ENCODE measurements at regions not wholly inside any gene's neighbourhood (a gene's known extent, or its start where the extent isn't known, plus 50 kb on each side); places are given as distances from the start of the nearest gene placed in this dataset.

DNA sequence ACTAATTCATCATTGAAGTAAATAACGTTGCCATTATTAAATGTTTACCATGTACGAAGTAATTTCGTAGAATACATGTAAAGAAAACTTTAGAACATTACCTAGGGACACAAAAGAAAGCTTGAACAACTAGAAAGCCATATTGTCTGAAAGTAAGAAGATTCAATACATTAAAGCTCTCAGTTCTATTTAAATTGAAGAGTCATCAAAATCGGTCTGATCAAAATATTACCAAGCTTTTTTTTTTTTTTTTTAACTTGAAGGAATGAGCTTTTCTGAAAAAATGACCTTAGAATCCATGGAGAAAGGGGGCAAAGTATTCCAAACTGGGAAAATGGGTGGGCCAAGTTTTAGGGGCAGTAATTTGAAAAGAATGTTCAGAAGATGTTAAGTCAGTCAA, 300.8 kb downstream of the GPD2 start:
- Histone ChIP-seq H3K9ac (ENCODE audit: insufficient read depth, low read length) (no peak overlapping the region), H3K4me2 (ENCODE audit: extremely low read depth, insufficient read depth, low read length) (no peak overlapping the region), H3K36me3 (ENCODE audit: control insufficient read depth, insufficient read depth, low read length) (no peaks in the 10 kb centered on the region), H2AFZ (ENCODE audit: low read length) (no peak overlapping the region), H3K9me3 (ENCODE audit: control insufficient read depth, insufficient read depth, low read depth, low read length) (no peaks in the 10 kb centered on the region), H3K79me2 (ENCODE audit: control insufficient read depth, insufficient read depth, low read length) (no peaks in the 10 kb centered on the region), H3K27me3 (ENCODE audit: control insufficient read depth, insufficient read depth, low read length) (no peaks in the 10 kb centered on the region), H4K20me1 (ENCODE audit: control insufficient read depth, extremely low read depth, insufficient read depth, low read length) (no peaks in the 10 kb centered on the region), H3K4me3 (replicated peaks in 1 of 4; ENCODE audit: control extremely low read depth in 1 of 4, insufficient read depth in 1 of 4, low read depth in 3 of 4, low read length in 4 of 4) (no peak overlapping the region), H3K27ac (ENCODE audit: insufficient read depth, low read length) (no peak overlapping the region), H3K4me1 (ENCODE audit: control insufficient read depth, extremely low read depth, insufficient read depth, low read length) (no peaks in the 10 kb centered on the region)
- TF ChIP-seq EZH2 (IDR thresholded peaks at IDR 0.05; ENCODE audit: low read length, missing control alignments): no peak
- TF ChIP-seq, protein P1, sequence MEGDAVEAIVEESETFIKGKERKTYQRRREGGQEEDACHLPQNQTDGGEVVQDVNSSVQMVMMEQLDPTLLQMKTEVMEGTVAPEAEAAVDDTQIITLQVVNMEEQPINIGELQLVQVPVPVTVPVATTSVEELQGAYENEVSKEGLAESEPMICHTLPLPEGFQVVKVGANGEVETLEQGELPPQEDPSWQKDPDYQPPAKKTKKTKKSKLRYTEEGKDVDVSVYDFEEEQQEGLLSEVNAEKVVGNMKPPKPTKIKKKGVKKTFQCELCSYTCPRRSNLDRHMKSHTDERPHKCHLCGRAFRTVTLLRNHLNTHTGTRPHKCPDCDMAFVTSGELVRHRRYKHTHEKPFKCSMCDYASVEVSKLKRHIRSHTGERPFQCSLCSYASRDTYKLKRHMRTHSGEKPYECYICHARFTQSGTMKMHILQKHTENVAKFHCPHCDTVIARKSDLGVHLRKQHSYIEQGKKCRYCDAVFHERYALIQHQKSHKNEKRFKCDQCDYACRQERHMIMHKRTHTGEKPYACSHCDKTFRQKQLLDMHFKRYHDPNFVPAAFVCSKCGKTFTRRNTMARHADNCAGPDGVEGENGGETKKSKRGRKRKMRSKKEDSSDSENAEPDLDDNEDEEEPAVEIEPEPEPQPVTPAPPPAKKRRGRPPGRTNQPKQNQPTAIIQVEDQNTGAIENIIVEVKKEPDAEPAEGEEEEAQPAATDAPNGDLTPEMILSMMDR (conservative IDR thresholded peaks at IDR 0.05 in 1 of 2, IDR thresholded peaks at IDR 0.05 in 1 of 2; ENCODE audit: low read depth in 1 of 2, low read length in 2 of 2): no peak
- DNase-seq (ENCODE audit: low read depth in 2 of 2): no peak

GRCh38 chr2:156739301-156739700, 303.1 kb downstream of the GPD2 start:
- no peaks in the 10 kb centered on the region for H4K20me1 ChIP-seq (ENCODE audit: control insufficient read depth, extremely low read depth, insufficient read depth, low read length)
- TF ChIP-seq EZH2 (IDR thresholded peaks at IDR 0.05; ENCODE audit: low read length, missing control alignments): no peak
- TF ChIP-seq, protein P1 (conservative IDR thresholded peaks at IDR 0.05 in 1 of 2, IDR thresholded peaks at IDR 0.05 in 1 of 2; ENCODE audit: low read depth in 1 of 2, low read length in 2 of 2): no peak
- H3K4me1 ChIP-seq (ENCODE audit: control insufficient read depth, extremely low read depth, insufficient read depth, low read length): no peaks in the 10 kb centered on the region
- no peaks in the 10 kb centered on the region for H3K79me2 ChIP-seq (ENCODE audit: control insufficient read depth, insufficient read depth, low read length)
- H2AFZ ChIP-seq (ENCODE audit: low read length): no peak overlapping the region
- H3K4me2 ChIP-seq (ENCODE audit: extremely low read depth, insufficient read depth, low read length): no peak overlapping the region
- H3K27ac ChIP-seq (ENCODE audit: insufficient read depth, low read length): no peak overlapping the region
- H3K9me3 ChIP-seq (ENCODE audit: control insufficient read depth, insufficient read depth, low read depth, low read length): no peaks in the 10 kb centered on the region
- H3K4me3 ChIP-seq (replicated peaks in 1 of 4; ENCODE audit: control extremely low read depth in 1 of 4, insufficient read depth in 1 of 4, low read depth in 3 of 4, low read length in 4 of 4): no peak overlapping the region
- H3K9ac ChIP-seq (ENCODE audit: insufficient read depth, low read length): no peak overlapping the region
- DNase-seq (ENCODE audit: low read depth in 2 of 2): no peak
- no peaks in the 10 kb centered on the region for H3K27me3 ChIP-seq (ENCODE audit: control insufficient read depth, insufficient read depth, low read length)
- H3K36me3 ChIP-seq (ENCODE audit: control insufficient read depth, insufficient read depth, low read length): no peaks in the 10 kb centered on the region

GRCh38 chr2:156745619-156746018, 309.4 kb downstream of the GPD2 start:
- H3K9ac ChIP-seq (ENCODE audit: insufficient read depth, low read length): no peak overlapping the region
- H2AFZ ChIP-seq (ENCODE audit: low read length): no peak overlapping the region
- no peak for DNase-seq (ENCODE audit: low read depth in 2 of 2)
- no peak overlapping the region for H3K4me2 ChIP-seq (ENCODE audit: extremely low read depth, insufficient read depth, low read length)
- no peak overlapping the region for H3K4me3 ChIP-seq (replicated peaks in 1 of 4; ENCODE audit: control extremely low read depth in 1 of 4, insufficient read depth in 1 of 4, low read depth in 3 of 4, low read length in 4 of 4)
- H3K36me3 ChIP-seq (ENCODE audit: control insufficient read depth, insufficient read depth, low read length): no peaks in the 10 kb centered on the region
- no peaks in the 10 kb centered on the region for H3K27me3 ChIP-seq (ENCODE audit: control insufficient read depth, insufficient read depth, low read length)
- H4K20me1 ChIP-seq (ENCODE audit: control insufficient read depth, extremely low read depth, insufficient read depth, low read length): no peaks in the 10 kb centered on the region
- H3K4me1 ChIP-seq (ENCODE audit: control insufficient read depth, extremely low read depth, insufficient read depth, low read length): no peaks in the 10 kb centered on the region
- no peaks in the 10 kb centered on the region for H3K9me3 ChIP-seq (ENCODE audit: control insufficient read depth, insufficient read depth, low read depth, low read length)
- no peaks in the 10 kb centered on the region for H3K79me2 ChIP-seq (ENCODE audit: control insufficient read depth, insufficient read depth, low read length)
- H3K27ac ChIP-seq (ENCODE audit: insufficient read depth, low read length): no peak overlapping the region
- TF ChIP-seq EZH2 (IDR thresholded peaks at IDR 0.05; ENCODE audit: low read length, missing control alignments): no peak
- TF ChIP-seq, protein P1 (conservative IDR thresholded peaks at IDR 0.05 in 1 of 2, IDR thresholded peaks at IDR 0.05 in 1 of 2; ENCODE audit: low read depth in 1 of 2, low read length in 2 of 2): no peak

Data from fibroblast of lung (primary cell).